Activated gamma-delta T cell treated with Interleukin-2 at 50 U/mL for 16 hours (primary cell): ENCODE measurements at regions not wholly inside any gene's neighbourhood (a gene's known extent, or its start where the extent isn't known, plus 50 kb on each side); places are given as distances from the start of the nearest gene placed in this dataset.
A peak's percentile ranks its signal among the peaks of the same experiment; 100 is the strongest.

ENCODE experiments used
- DNase-seq: peaks from one replicate; pipeline ENCODE4 v3.0.0-alpha.2; 2020

- no peak for DNase-seq
These were observed 527.2 kb upstream of the FAM98A start for GRCh38 chr2:34126279-34126678.

GRCh38 chr2:34123996-34124785 is 525.1 kb upstream of the FAM98A start:
- DNase-seq, result no peak

DNA sequence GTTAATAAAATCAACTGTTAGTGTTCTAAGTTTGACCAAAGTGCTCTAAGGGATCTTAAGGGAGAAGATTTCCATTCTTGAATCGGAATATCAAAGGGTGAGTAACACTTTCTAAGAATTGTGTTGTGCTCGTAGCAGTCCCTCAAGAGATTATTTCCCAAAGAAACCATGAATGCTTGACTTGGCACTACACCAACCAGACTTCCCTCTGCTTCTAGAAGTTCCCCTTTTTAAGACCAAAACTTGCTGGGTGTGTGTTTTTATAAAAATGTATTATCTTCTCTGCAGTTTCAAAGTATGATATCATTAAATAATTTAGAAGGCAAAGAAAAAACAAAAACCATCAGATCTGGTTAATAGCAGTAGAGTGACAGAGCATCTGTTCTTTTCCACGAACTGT is 522.0 kb upstream of the FAM98A start:
- no peak for DNase-seq

- DNase-seq, result no peak
These were observed 516.0 kb upstream of the FAM98A start for GRCh38 chr2:34115076-34115475.

DNA sequence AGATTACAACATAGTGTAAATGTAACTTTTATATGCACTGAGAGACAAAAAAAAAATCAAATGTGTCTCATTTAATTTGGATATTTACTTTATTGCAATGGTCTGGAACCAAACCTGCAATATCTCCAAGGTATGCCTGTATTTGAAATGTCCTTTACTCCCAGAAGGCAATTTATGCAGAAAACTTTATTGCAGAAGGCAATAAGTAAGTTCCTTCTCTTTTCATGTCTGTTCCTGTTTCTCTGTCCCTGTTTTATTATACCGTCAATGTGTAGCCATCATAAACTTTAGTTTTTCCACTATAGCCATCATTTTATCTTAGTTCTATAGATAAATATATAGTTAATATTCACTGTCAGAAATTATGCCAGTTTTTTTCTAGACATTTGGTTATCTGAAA is 513.1 kb upstream of the FAM98A start:
- DNase-seq, result no peak

- DNase-seq, result no peak
These were observed 511.3 kb upstream of the FAM98A start for GRCh38 chr2:34110392-34110791.

DNA sequence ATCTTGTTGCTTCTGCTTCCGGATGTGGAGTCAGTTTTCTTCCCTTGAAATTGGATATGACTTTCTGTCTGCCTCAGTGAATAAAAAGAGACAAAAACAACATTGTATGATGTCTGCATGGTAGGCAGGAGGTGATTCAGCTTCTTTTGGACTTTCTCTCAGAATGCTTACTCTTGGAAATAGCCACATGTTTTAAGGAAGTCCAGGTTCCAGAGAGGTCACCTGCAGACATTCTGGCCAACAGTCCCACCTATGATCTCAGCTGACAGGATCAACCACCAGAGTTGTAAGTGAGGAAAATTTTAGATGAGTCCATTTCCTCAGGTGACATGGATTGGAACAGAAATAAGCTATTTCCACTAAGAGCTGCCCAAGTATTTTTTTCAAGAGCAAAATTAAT is 508.7 kb upstream of the FAM98A start:
- DNase-seq, result no peak

- DNase-seq, result no peak
These were observed 506.1 kb upstream of the FAM98A start for GRCh38 chr2:34105006-34105767.

- no peak for DNase-seq
These were observed 505.5 kb upstream of the FAM98A start for GRCh38 chr2:34104601-34105000.

DNA sequence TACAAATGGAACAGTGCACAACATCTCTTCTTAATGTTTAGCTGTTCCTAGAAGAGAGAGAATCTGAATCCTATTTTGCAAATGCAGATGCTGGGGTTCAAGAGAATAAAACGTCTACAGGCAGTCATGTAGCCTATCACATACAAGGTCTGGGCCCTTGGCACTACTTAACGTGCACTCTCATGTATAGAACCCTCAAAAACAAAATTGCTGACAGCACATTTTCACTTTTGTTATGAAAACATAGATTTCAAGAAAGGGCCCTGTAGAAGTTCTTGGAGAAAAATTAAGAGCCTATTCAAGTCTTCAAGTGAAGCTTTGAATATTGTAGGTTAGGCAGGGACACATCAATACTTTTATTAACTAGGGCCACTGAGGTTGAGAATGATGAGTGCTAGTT is 504.3 kb upstream of the FAM98A start:
- DNase-seq, result no peak

DNA sequence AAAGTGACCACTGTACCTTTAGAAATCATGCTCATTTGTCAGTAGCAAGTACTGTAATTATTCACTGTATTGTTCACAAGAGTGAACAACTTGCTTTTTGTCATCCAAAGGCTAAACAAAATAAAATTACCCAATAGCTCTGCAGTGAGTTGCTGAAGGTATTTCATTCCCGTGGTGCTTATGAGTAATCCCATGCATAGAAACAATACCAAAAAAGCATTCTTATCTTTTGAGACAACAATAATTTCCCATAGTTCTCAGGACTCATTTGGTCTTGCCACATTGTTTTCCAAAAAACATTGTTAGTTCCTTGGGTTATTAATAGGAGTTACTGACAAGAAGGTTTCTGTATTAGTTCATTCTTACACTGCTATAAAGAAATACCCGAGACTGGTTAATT is 503.2 kb upstream of the FAM98A start:
- no peak for DNase-seq

DNA sequence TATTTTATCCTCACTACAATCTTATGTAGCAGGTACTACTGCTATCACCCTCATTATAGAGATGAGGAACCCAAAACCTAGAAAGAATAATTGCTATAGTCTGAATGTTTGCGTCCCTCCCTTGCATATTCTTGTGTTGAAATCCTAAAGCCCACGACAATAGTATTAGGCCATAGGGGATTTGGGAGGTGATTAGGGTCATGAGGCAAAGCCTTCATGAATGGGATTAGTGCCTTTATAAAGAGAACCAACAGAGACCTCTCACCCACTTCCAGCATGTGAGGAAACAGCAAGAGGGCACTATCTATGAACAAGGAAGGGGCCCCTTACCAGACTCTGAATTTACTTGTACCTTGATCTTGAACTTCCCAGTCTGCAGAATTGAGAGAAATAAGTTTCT is 500.3 kb upstream of the FAM98A start:
- no peak for DNase-seq

DNA sequence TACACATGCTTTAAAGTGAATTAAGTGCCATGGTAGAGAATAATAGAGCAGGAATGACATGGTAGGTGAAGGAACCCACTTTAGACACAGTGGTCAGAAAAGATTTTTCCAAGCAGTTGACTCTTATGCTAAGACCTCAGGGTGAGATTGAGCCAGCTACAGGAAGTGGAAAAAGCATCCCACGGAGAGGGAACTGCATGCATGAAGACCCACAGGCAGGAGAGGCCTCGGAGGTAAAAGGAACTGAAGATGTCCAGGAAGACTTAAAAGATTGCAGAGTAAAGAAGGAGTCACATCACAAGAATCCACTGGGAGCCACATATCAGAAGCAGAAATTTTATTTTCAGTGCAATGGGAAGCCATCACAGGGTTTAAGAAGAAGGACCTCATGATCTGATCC is 499.2 kb upstream of the FAM98A start:
- DNase-seq, result no peak

DNA sequence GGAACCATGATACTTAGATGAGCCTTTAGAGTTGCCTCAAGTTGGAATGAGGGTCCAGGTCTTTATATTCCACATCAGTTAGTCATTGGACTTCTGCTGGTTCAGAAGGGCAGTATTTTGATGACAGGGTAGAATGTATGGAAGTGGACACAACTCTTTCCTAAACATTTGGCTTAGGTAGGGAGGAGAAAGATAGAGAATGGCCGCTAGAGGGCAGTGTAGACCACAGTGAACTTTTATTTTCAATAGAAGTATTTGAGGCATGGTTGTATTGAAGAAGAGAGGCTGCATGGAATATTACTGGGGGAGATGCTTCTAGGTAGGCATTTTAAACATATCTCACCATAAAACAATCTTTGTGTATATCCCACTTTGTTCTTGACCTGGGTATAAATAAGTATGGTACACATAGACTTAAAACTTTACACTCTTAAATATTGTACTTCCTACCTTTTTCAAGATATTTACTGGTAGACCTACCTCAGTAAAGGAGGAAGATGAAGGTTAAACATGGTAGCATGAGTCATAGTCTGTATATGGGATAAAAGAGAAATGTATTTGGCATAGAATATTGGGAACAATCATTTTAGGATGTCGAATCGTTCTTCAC is 497.6 kb upstream of the FAM98A start:
- peak; percentile 17 for DNase-seq

GRCh38 chr2:34093790-34094189 is 494.7 kb upstream of the FAM98A start:
- DNase-seq, result no peak

DNA sequence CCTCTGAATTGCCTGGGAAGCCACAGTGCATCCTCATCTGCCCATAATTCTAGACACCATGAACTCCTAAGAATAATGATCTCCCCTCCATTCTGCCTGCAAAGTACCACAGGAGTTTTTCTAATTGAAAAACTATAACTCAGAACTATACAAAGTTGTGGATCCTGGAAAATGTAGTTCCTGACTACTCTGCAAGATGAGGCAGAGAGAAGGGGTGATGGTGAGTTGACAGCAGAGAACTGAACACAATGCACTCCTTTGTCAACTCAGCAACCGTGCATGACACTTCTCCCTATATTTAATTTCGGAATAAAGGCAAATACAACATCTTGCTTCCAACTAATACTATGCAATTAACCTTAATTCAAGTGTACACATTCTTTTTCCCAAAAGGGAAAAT is 471.1 kb upstream of the FAM98A start:
- DNase-seq, result no peak

GRCh38 chr2:34069604-34070003 is 470.5 kb upstream of the FAM98A start:
- DNase-seq, result no peak

- no peak for DNase-seq
These were observed 451.3 kb upstream of the FAM98A start for GRCh38 chr2:34050413-34050812.

- DNase-seq, result no peak
These were observed 446.1 kb upstream of the FAM98A start for GRCh38 chr2:34045101-34045655.

DNA sequence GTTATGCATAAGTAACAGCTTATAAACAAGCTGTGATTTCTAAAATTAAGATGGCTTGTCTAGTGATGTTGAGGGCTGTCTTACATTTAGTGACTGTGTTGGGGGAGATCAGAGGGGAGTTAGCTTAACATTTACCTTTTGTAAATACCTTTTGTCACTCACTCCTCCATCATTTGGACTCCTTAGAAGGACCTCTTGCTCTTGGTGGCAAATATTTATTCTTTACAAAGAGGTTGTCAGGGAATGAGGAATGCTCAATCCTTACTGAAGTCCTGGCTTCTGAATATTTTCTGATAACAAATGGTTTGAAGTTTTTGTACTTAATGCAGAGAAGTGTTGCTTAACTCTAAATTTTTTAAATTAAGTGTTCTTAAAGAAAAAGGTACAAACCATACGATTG is 438.8 kb upstream of the FAM98A start:
- DNase-seq, result no peak

DNA sequence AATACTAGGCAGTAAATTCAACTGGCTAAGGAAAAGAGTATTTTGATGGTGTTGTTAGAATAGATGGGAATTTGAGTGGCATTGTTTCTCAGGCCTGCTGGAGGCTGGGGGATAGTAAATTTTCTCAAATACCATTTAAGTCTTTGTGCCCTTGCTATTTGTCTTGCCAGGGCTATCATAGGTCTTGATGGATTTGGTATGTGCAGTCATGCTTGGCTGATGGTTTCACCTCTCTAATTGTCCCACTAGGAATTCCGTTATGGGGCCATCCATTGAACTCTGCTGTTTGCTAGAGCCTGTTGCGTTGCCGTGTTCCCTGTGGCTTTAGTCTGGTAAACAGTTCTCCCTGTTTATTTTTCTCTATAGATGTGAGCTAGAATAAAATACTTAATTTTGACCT is 438.1 kb upstream of the FAM98A start:
- no peak for DNase-seq

DNA sequence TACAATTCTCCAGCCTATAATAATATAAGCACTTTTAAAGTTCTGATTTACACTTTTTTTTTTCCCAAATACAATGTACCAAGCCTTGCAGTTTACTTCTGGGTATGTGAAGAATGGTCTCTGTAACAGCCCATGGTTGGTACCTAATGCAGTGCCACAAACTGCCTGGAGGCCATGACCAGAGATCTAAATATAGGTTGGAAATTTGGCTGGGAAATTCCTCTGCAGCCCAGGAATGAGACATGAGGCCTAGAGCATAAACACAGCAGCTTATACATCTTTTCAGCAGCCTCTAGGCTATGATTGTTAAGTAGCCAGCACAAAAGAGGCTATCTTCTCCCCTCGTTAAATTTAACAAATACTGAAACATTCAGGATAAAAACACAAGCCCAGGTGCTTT is 432.0 kb upstream of the FAM98A start:
- no peak for DNase-seq

- no peak for DNase-seq
These were observed 431.2 kb upstream of the FAM98A start for GRCh38 chr2:34030273-34030672.

DNA sequence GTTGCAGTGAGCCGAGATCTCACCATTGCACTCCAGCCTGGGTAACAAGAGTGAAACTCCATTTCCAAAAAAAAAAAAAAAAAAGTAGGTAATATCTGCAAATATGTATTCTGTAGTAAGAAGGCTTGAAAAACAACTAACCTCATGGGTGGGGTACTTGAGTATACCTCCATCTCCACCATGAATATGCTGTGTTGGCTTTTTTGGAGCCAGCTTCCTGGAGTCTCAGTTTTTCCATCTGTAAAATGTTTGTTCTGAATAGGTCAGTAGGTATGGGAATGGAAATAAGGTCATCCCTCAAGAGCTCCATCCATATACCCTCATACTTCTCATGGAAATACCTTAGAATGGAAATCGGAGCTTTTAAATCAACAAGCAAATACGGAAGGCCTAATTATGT is 430.0 kb upstream of the FAM98A start:
- DNase-seq, result no peak
